H9 (cell line): ENCODE measurements at regions not wholly inside any gene's neighbourhood (a gene's known extent, or its start where the extent isn't known, plus 50 kb on each side); places are given as distances from the start of the nearest gene placed in this dataset.
A peak's percentile ranks its signal among the peaks of the same experiment; 100 is the strongest.

ENCODE experiments used
- DNase-seq: peaks from one replicate; pipeline ENCODE4 v3.0.0-alpha.2; 2017
- H2AFZ ChIP-seq: one replicate; pipeline ENCODE4 v1.6.1; 2013; ENCODE audit warnings: mild to moderate bottlenecking, low read length, control low read depth, moderate library complexity
- H2AK5ac ChIP-seq: 2 replicates; pipeline ENCODE4 v1.6.1; 2013; ENCODE audit warnings: low read length, control low read depth, mixed read lengths; ENCODE audit not compliant: insufficient read length
- H2BK120ac ChIP-seq: one replicate; pipeline ENCODE4 v1.6.1; 2013; ENCODE audit warnings: low read depth, mild to moderate bottlenecking, low read length, control low read depth, inconsistent platforms; ENCODE audit not compliant: poor library complexity, severe bottlenecking
- H2BK12ac ChIP-seq: 2 replicates; pipeline ENCODE4 v1.6.1; 2013; ENCODE audit warnings: low read length, control low read depth, mixed read lengths, low read depth; ENCODE audit not compliant: insufficient read length
- H2BK15ac ChIP-seq: 2 replicates; pipeline ENCODE4 v1.6.1; 2013; ENCODE audit warnings: low read depth, low read length, control low read depth
- H2BK20ac ChIP-seq: one replicate; pipeline ENCODE4 v1.6.1; 2013; ENCODE audit warnings: low read depth, mild to moderate bottlenecking, low read length, control low read depth, inconsistent platforms; ENCODE audit not compliant: poor library complexity, severe bottlenecking
- H2BK5ac ChIP-seq: 2 replicates; pipeline ENCODE4 v1.6.1; 2013; ENCODE audit warnings: low read length, control low read depth, mixed read lengths; ENCODE audit not compliant: insufficient read length
- H3K14ac ChIP-seq: 2 replicates; pipeline ENCODE4 v1.6.1; 2013; ENCODE audit warnings: low read length, control low read depth; ENCODE audit not compliant: insufficient read depth
- H3K18ac ChIP-seq: 2 replicates; pipeline ENCODE4 v1.6.1; 2013; ENCODE audit warnings: low read depth, mild to moderate bottlenecking, mixed read lengths, low read length, control low read depth; ENCODE audit not compliant: insufficient read length
- H3K23ac ChIP-seq: 2 replicates; pipeline ENCODE4 v1.6.1; 2013; ENCODE audit warnings: low read length, control low read depth, mixed read lengths, low read depth; ENCODE audit not compliant: insufficient read length
- H3K23me2 ChIP-seq: 2 replicates; pipeline ENCODE4 v1.6.1; 2013; ENCODE audit warnings: low read depth, mild to moderate bottlenecking, mixed read lengths, low read length, control low read depth; ENCODE audit not compliant: insufficient read length, poor library complexity, severe bottlenecking
- H3K27ac ChIP-seq: 2 replicates; pipeline ENCODE4 v1.5.1; 2013; ENCODE audit warnings: low read length, control low read depth, mixed read lengths, low read depth; ENCODE audit not compliant: insufficient read length
- H3K27me3 ChIP-seq: 2 replicates; pipeline ENCODE4 v1.6.1; 2013; ENCODE audit warnings: low read length, control low read depth, inconsistent platforms; ENCODE audit not compliant: insufficient read depth
- H3K4ac ChIP-seq: 2 replicates; pipeline ENCODE4 v1.6.1; 2013; ENCODE audit warnings: low read depth, mild to moderate bottlenecking, control low read depth, inconsistent platforms, low read length, moderate library complexity
- H3K4me1 ChIP-seq: 2 replicates; pipeline ENCODE4 v1.6.1; 2013; ENCODE audit warnings: low read length, control low read depth, inconsistent platforms; ENCODE audit not compliant: insufficient read depth
- H3K4me2 ChIP-seq: 2 replicates; pipeline ENCODE4 v1.6.1; 2013; ENCODE audit warnings: low read length, control low read depth, mixed read lengths; ENCODE audit not compliant: insufficient read length, insufficient read depth
- H3K56ac ChIP-seq: 2 replicates; pipeline ENCODE4 v1.6.1; 2013; ENCODE audit warnings: low read depth, mild to moderate bottlenecking, mixed read lengths, low read length, control low read depth; ENCODE audit not compliant: insufficient read length
- H3K79me1 ChIP-seq: 2 replicates; pipeline ENCODE4 v1.6.1; 2013; ENCODE audit warnings: low read depth, mild to moderate bottlenecking, moderate library complexity, low read length, control low read depth, inconsistent platforms; ENCODE audit not compliant: insufficient read depth, poor library complexity, severe bottlenecking
- H3K79me2 ChIP-seq: 2 replicates; pipeline ENCODE4 v1.6.1; 2013; ENCODE audit warnings: low read length, control low read depth, inconsistent platforms; ENCODE audit not compliant: insufficient read depth
- H3K9ac ChIP-seq: 2 replicates; pipeline ENCODE4 v1.6.1; 2013; ENCODE audit warnings: low read length, control low read depth, mixed read lengths; ENCODE audit not compliant: insufficient read length; ENCODE audit errors: extremely low read depth
- H3K9me3 ChIP-seq: one replicate; pipeline ENCODE4 v1.6.1; 2013; ENCODE audit warnings: low read depth, low read length, inconsistent platforms; ENCODE audit not compliant: control insufficient read depth
- H3T11ph ChIP-seq: one replicate; pipeline ENCODE4 v1.6.1; 2013; ENCODE audit warnings: mild to moderate bottlenecking, low read length, control low read depth, inconsistent platforms
- H4K20me1 ChIP-seq: one replicate; pipeline ENCODE4 v1.6.1; 2013; ENCODE audit not compliant: control insufficient read depth, insufficient read length, insufficient read depth
- H4K5ac ChIP-seq: 2 replicates; pipeline ENCODE4 v1.6.1; 2013; ENCODE audit warnings: low read depth, mild to moderate bottlenecking, mixed read lengths, low read length, control low read depth; ENCODE audit not compliant: insufficient read length
- H4K8ac ChIP-seq: replicated peaks from 2 replicates; pipeline ENCODE4 v1.6.1; 2013; ENCODE audit warnings: low read length, control low read depth, mixed read lengths, low read depth; ENCODE audit not compliant: insufficient read length
- H4K91ac ChIP-seq: 2 replicates; pipeline ENCODE4 v1.6.1; 2013; ENCODE audit warnings: low read depth, mild to moderate bottlenecking, moderate library complexity, mixed read lengths, low read length, control low read depth; ENCODE audit not compliant: insufficient read length
- H3K27ac Mint-ChIP-seq, 3 experiments: 2 replicates in 2 of 3; 3 replicates in 1 of 3; pipeline ENCODE4 v1.8.0; 2020 to 2021; ENCODE audit warnings: mixed read lengths in 3 of 3, mild to moderate bottlenecking in 1 of 3, moderate library complexity in 1 of 3
- H3K27me3 Mint-ChIP-seq: 2 replicates; pipeline ENCODE4 v1.8.0; 2021; ENCODE audit warnings: low read depth, mild to moderate bottlenecking, moderate library complexity, mixed read lengths
- H3K36me3 Mint-ChIP-seq, 3 experiments: 2 replicates in 2 of 3; 3 replicates in 1 of 3; pipeline ENCODE4 v1.8.0; 2020 to 2021; ENCODE audit warnings: low read depth in 3 of 3, mixed read lengths in 3 of 3; ENCODE audit not compliant: insufficient read depth in 1 of 3
- H3K4me1 Mint-ChIP-seq, 2 experiments: 2 replicates each; pipeline ENCODE4 v1.8.0; 2020; ENCODE audit warnings: mixed read lengths in 2 of 2
- H3K4me3 Mint-ChIP-seq, 2 experiments: 2 replicates in 1 of 2; 3 replicates in 1 of 2; pipeline ENCODE4 v1.8.0; 2020 to 2021; ENCODE audit warnings: mild to moderate bottlenecking in 2 of 2, mixed read lengths in 2 of 2, moderate library complexity in 1 of 2
- H3K9me3 Mint-ChIP-seq, 2 experiments: 2 replicates in 1 of 2; 3 replicates in 1 of 2; pipeline ENCODE4 v1.8.0; 2020; ENCODE audit warnings: mild to moderate bottlenecking in 2 of 2, mixed read lengths in 2 of 2, moderate library complexity in 1 of 2
- CTCF ChIP-seq: fragments of 200-600 bp; sonication (generic); conservative IDR thresholded peaks from 3 replicates; pipeline ENCODE4 v1.8.0; 2021; ENCODE audit warnings: antibody characterized with exemption, mild to moderate bottlenecking
- WGBS: extraction: QIAGEN DNeasy Blood & Tissue Kit; methylation state at CpG from one replicate; pipeline ENCODE4 v1.1.7; 2013; ENCODE audit warnings: missing lambda C conversion rate, low lambda C conversion rate, mixed read lengths; ENCODE audit not compliant: insufficient read length; ENCODE audit errors: extremely low coverage; 5-methylcytosine and 5-hydroxymethylcytosine counted together

DNA sequence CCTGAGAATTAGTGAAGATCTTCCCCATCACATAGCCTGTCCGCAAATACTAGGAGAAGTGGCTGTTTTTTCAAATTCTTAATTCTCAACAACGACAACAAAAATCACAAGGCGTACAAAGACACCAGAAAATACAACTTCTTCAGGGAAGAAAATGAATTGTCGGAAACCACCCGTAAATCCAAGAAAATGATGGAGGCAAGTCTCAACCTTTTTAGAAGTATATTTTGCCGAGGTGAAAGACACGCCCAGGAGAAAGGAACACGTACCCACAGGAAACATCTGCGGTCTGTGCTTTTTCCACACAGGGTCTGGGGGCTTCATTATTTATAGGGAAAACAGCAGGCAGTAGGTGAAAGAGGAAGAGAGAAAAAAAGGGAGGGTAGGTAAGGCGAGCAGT lies 223.9 kb upstream of the GGTLC1 start:
- Histone ChIP-seq H3K79me2 (no peaks in the 10 kb centered on the region), H4K20me1 (no peaks in the 10 kb centered on the region), H3K4ac (no peak overlapping the region), H3K9me3 (no peaks in the 10 kb centered on the region), H3K4me1 (0 out of 2 replicates have a peak, but pooled peaks cover 2% of the 10 kb centered on the region), H2AK5ac (no peak overlapping the region), H3K4me2 (no peak overlapping the region), H4K5ac (no peak overlapping the region), H2BK120ac (no peak overlapping the region), H4K8ac (no peak overlapping the region), H2AFZ (peak overlapping the region; percentile 59), H3K18ac (no peak overlapping the region), H3T11ph (no peak overlapping the region), H3K79me1 (no peaks in the 10 kb centered on the region), H3K56ac (no peak overlapping the region), H2BK5ac (no peak overlapping the region), H3K23ac (no peak overlapping the region), H3K27me3 (no peaks in the 10 kb centered on the region), H3K27ac (no peak overlapping the region), H3K14ac (no peak overlapping the region), H3K9ac (no peak overlapping the region), H3K23me2 (no peaks in the 10 kb centered on the region), H4K91ac (no peak overlapping the region), H2BK20ac (no peak overlapping the region), H2BK15ac (no peak overlapping the region), H2BK12ac (no peak overlapping the region)
- peaks cover 19 to 35% of the 10 kb centered on the region in 2 experiments for H3K4me1 Mint-ChIP-seq
- no peak for TF ChIP-seq CTCF
- H3K9me3 Mint-ChIP-seq: peaks cover 12 to 14% of the 10 kb centered on the region in 2 experiments
- peak overlapping the region; percentile 31 to 69 (median 68); a peak in 2 of 7 replicates for H3K27ac Mint-ChIP-seq
- peaks cover 2% of the 10 kb centered on the region for H3K27me3 Mint-ChIP-seq
- H3K4me3 Mint-ChIP-seq: peak overlapping the region in 1 of 2 experiments; percentile 52; a peak in 1 of 5 replicates
- DNase-seq: no peak
- H3K36me3 Mint-ChIP-seq: peaks cover 3 to 13% (median 4%) of the 10 kb centered on the region in 3 experiments; a peak in 4 of 7 replicates
- WGBS: no CpG with 5 or more reads among the region's 10 CpGs
